AG04449 (cell line): ENCODE measurements at regions not wholly inside any gene's neighbourhood (a gene's known extent, or its start where the extent isn't known, plus 50 kb on each side); places are given as distances from the start of the nearest gene placed in this dataset.

Source experiments
- CTCF ChIA-PET: fragments of 350-600 bp; formaldehyde crosslinking; extraction: SDS; loops from one replicate; lab custom pipeline; 2021; ENCODE audit warnings: antibody characterized with exemption; lab: Yijun Ruan, JAX
- POLR2A ChIA-PET: fragments of 400-600, 350-600 bp; formaldehyde crosslinking; extraction: SDS; loops from one replicate; lab custom pipeline; 2020; ENCODE audit warnings: antibody characterized with exemption, inconsistent platforms; lab: Yijun Ruan, JAX
- DNase-seq: peaks from one replicate; pipeline ENCODE4 v3.0.0-alpha.2; 2010; ENCODE audit warnings: low read depth, low spot score
- H3K4me3 ChIP-seq: 2 replicates; pipeline ENCODE4 v1.5.1; 2011; ENCODE audit warnings: low read depth, mild to moderate bottlenecking, control low read depth, low read length
- TF ChIP-seq, protein P1 (sequence below): IDR thresholded peaks from one replicate; pipeline ENCODE4 v1.5.1; 2011; ENCODE audit warnings: mild to moderate bottlenecking, moderate library complexity, low read length, control low read depth, inconsistent platforms; ENCODE audit not compliant: insufficient read depth; ENCODE audit errors: missing control alignments

DNA sequence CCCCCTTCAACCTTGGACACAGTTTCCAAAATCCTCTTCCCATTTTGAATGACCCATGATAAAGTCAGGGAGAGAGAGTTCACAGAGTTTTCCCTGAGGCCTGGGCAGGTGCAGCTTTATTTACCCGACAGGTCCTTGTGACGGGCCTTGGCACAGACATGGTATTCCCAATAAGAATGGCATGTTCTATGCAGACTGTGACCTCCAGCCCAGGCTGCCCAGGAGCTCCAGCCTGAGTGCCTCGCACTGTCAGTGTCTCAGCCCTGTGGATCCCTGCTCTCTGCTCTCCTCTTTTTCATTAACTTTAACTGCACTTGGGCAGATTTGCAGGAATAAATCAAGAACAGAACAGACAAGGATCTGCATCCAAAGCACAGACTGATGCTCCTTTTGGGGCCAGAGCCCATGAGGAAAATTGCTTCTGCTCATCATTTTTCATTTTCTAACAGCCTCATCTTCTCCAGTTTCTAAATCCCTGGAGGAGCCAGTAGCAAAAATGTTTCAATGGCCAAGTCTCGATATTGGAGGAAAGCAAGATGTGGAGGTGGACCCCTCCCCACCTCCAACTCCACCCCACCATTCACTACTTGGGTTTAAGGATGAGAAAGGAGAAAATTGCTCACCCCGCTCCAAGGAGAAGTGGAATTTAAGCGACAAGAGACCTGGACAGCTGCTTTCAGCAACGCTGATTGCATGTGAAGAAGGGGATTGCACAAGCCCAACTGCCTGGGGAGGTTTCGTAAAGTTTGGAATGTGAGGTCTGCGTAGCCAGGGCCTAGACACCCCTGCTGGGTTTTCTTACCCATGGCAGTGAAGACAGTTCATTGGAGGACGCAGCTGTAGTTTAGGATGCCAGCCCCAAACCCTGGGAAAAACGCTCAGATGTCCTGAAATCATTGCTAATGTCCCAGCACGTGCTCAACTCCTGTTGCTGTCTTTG lies 225.9 kb downstream of the WDR11 start:
- CTCF ChIA-PET = no interaction called here
- TF ChIP-seq, protein P1, sequence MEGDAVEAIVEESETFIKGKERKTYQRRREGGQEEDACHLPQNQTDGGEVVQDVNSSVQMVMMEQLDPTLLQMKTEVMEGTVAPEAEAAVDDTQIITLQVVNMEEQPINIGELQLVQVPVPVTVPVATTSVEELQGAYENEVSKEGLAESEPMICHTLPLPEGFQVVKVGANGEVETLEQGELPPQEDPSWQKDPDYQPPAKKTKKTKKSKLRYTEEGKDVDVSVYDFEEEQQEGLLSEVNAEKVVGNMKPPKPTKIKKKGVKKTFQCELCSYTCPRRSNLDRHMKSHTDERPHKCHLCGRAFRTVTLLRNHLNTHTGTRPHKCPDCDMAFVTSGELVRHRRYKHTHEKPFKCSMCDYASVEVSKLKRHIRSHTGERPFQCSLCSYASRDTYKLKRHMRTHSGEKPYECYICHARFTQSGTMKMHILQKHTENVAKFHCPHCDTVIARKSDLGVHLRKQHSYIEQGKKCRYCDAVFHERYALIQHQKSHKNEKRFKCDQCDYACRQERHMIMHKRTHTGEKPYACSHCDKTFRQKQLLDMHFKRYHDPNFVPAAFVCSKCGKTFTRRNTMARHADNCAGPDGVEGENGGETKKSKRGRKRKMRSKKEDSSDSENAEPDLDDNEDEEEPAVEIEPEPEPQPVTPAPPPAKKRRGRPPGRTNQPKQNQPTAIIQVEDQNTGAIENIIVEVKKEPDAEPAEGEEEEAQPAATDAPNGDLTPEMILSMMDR = no peak
- DNase-seq = no peak
- no peak overlapping the region for H3K4me3 ChIP-seq
- POLR2A ChIA-PET = no interaction called here

DNA sequence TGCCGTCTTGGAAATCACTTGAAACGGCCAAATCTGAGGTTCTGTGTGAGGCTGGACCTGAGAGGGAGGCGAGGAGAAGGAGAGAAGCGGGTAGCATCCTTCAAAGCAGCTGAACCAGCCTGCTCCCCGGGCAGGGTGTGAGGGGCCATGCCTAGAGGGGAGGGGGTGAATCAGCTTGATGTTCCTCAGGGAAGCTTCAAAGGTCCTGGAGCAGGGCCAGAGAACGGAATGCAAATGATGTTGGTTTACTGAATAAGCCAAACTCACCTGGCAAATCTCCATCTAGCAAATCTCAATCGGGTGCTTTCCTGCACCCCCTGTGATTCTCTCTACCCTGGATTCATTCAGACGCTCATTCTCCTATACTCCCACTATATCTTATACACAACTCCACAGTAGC lies 226.9 kb downstream of the WDR11 start:
- ChIA-PET POLR2A (no interaction called here), CTCF (no interaction called here)
- DNase-seq = no peak

DNA sequence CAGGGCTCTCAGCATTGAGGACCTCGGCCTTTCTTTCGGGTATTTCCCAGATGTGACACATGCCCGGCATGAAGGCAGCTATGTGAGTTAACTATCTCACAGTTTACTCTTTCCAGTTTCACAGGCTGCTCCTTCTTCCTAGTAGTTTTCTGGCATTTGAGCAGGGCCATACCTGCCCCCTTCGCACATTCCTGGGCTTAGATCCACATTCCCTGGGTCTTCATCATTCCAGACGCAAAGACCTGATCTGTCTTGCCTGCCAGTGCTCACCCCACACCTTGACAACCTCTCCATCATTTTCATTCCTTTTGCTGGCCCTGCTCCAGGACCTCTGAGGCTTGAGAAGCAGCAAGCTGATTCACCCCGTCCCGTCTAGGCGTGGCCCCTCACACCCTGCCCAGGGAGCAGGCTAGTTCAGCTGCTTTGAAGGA lies 227.5 kb downstream of the WDR11 start:
- POLR2A ChIA-PET = no interaction called here
- CTCF ChIA-PET = no interaction called here
- no peak overlapping the region for H3K4me3 ChIP-seq
- DNase-seq = no peak
- TF ChIP-seq, protein P1 = no peak

More for the DNA sequence above, 226.9 kb downstream of the WDR11 start:
- TF ChIP-seq, protein P1 = no peak
- no peak overlapping the region for H3K4me3 ChIP-seq

DNA sequence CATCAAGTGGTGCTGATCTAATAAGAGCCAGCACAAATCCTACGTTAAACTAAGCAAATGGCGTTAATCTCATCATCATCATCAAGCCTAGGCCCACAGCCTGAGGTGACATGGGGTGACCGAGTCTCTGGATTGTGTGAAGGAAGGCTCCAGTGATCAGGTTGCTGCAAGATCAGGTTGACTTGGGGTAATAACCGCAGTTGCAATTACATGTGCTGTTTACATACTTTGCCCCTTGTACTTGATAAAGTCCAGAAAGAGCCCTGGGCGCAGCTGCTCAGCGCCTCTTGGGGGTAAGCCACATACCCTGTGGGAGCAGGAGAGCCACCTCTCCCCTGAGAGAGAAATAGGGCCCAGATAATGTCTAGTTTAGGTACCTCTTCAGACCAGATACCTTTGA lies 228.1 kb downstream of the WDR11 start:
- TF ChIP-seq, protein P1 = no peak
- ChIA-PET CTCF (no interaction called here), POLR2A (no interaction called here)
- H3K4me3 ChIP-seq = no peak overlapping the region
- DNase-seq = no peak

DNA sequence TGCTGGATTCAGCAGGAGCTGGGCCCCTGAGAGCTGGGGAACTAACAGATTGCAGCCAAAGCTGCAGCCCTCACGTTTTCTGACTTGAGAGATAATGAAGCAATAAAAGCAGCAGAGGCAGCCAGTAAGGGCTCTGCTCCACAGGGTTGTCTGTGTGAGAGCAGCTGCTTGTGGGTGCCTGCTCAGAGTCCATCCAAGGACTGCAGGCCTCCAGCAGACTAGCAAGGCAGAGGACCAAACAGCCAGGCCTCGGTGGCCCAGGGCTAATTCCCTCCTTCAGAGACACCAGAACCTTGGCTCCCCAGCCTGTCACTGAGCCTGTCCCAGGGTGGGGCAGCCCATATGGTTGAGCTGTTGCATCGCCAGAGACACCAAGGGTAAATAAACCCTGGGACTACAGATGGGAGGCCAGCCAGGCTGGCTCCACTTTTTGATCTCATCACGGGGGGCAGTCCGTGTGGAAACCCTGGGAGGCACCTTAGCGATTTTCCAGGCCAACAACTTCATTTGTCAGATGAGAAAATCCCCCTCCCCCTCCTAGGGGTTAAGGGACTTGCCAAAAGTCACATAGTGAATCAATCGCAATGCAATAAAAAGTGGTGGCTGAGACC lies 229.2 kb downstream of the WDR11 start:
- no peak overlapping the region for H3K4me3 ChIP-seq
- ChIA-PET POLR2A (no interaction called here), CTCF (no interaction called here)
- TF ChIP-seq, protein P1 = no peak
- DNase-seq = no peak

DNA sequence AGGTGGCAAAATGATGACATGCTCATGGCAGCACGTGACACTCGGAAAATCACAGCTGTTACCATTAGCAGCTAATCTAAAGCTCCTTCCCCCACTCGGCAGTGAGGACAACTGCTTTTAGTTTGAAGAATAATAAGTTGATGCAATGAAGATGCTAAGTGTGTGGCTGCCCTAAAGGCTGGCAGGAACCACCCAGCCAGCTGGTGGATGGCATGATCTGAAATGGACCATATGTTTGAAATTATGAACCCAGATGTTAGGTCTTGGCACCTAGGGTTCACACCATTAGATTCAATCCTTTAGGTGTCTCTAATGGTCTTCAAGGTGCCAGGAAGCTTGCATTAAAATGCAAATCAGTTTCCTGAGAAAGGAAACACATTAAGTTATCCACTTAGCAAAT lies 230.1 kb downstream of the WDR11 start:
- ChIA-PET CTCF (no interaction called here), POLR2A (no interaction called here)
- DNase-seq = no peak
- no peak overlapping the region for H3K4me3 ChIP-seq
- TF ChIP-seq, protein P1 = no peak
